AG04449 (cell line): ENCODE measurements at regions not wholly inside any gene's neighbourhood (a gene's known extent, or its start where the extent isn't known, plus 50 kb on each side); places are given as distances from the start of the nearest gene placed in this dataset.

Experiments
- CTCF ChIA-PET: fragments of 350-600 bp; formaldehyde crosslinking; extraction: SDS; loops from one replicate; lab custom pipeline; 2021; ENCODE audit warnings: antibody characterized with exemption; lab: Yijun Ruan, JAX
- POLR2A ChIA-PET: fragments of 400-600, 350-600 bp; formaldehyde crosslinking; extraction: SDS; loops from one replicate; lab custom pipeline; 2020; ENCODE audit warnings: antibody characterized with exemption, inconsistent platforms; lab: Yijun Ruan, JAX
- DNase-seq: peaks from one replicate; pipeline ENCODE4 v3.0.0-alpha.2; 2010; ENCODE audit warnings: low read depth, low spot score
- H3K4me3 ChIP-seq: 2 replicates; pipeline ENCODE4 v1.5.1; 2011; ENCODE audit warnings: low read depth, mild to moderate bottlenecking, control low read depth, low read length
- TF ChIP-seq, protein P1 (sequence below): IDR thresholded peaks from one replicate; pipeline ENCODE4 v1.5.1; 2011; ENCODE audit warnings: mild to moderate bottlenecking, moderate library complexity, low read length, control low read depth, inconsistent platforms; ENCODE audit not compliant: insufficient read depth; ENCODE audit errors: missing control alignments

DNA sequence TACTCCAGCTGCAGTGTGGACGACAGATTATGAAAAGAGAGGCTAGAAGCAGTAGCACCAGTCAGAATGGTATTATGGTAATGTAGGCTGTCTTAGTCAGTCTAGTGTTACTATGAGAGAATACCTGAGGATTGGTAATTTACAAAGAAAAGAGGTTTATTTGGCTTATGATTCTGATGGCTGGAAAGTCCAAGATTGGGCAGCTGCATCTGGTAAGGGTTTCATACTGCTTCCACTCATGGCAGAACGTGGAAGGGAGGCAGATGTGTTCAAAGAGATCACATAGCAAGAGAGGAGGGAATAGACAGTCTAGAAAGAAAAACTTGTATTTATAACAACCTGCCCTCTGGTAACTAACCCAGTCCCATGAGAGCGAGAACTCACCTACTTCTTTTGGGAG is 77.3 kb upstream of the NAV2 start:
- DNase-seq: no peak
- POLR2A ChIA-PET: no interaction called here
- CTCF ChIA-PET: no interaction called here
- no peak overlapping the region for H3K4me3 ChIP-seq
- TF ChIP-seq, protein P1, sequence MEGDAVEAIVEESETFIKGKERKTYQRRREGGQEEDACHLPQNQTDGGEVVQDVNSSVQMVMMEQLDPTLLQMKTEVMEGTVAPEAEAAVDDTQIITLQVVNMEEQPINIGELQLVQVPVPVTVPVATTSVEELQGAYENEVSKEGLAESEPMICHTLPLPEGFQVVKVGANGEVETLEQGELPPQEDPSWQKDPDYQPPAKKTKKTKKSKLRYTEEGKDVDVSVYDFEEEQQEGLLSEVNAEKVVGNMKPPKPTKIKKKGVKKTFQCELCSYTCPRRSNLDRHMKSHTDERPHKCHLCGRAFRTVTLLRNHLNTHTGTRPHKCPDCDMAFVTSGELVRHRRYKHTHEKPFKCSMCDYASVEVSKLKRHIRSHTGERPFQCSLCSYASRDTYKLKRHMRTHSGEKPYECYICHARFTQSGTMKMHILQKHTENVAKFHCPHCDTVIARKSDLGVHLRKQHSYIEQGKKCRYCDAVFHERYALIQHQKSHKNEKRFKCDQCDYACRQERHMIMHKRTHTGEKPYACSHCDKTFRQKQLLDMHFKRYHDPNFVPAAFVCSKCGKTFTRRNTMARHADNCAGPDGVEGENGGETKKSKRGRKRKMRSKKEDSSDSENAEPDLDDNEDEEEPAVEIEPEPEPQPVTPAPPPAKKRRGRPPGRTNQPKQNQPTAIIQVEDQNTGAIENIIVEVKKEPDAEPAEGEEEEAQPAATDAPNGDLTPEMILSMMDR: no peak

DNA sequence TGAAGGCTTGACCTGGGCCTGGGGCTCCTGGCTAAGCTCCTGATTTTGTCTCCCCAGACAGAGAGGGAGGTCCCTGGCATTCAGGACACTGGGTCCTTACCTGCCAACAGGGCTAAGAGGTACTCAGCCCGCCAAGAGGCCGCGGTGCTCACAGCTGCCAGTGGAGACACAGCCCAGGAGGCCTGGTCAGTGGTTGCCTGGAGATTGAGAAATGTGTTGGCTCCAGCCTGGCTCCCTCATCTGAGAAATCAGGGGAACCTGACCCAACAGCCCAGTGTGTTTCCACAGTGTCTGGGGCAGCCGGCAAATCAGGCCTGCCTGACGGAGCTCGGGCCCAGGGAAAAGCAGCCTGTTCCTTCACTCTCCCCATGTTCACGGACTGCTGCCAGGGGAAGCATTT is 79.4 kb upstream of the NAV2 start:
- TF ChIP-seq, protein P1: no peak
- no peak for DNase-seq
- ChIA-PET POLR2A (no interaction called here), CTCF (interaction anchor here (0.8 to 3.2 kb wide), 6 partner anchors 9 to 96 kb away, joined by 3 to 14 read pairs (median 4); no protein-coding TSS in a partner anchor)
- H3K4me3 ChIP-seq: no peak overlapping the region

DNA sequence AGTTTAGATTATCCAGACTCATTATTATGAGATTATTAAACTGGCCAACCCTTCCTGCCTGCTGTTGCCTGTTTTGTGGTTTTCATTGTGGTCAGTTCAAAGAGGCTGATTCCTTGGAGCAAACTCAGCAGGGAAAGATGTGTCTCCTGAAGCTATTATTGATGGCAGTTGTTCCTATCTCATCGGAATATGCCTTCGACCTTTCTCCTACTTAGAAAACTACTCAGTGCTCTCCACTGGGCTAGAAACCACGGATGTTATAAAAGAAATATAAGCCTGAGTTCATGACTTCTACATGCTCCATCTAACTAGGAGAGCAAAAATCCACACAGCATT is 80.2 kb upstream of the NAV2 start:
- H3K4me3 ChIP-seq: no peak overlapping the region; the same call in 1 of the 2 replicates
- ChIA-PET CTCF (interaction anchor here (0.8 to 3.2 kb wide), 7 partner anchors 10 to 103 kb away, joined by 3 to 14 read pairs (median 4); no protein-coding TSS in a partner anchor), POLR2A (interaction anchor here (1.1 kb wide), 1 partner anchor 265 kb away, joined by 3 read pairs; no protein-coding TSS in a partner anchor)
- DNase-seq: no peak
- TF ChIP-seq, protein P1: no peak

DNA sequence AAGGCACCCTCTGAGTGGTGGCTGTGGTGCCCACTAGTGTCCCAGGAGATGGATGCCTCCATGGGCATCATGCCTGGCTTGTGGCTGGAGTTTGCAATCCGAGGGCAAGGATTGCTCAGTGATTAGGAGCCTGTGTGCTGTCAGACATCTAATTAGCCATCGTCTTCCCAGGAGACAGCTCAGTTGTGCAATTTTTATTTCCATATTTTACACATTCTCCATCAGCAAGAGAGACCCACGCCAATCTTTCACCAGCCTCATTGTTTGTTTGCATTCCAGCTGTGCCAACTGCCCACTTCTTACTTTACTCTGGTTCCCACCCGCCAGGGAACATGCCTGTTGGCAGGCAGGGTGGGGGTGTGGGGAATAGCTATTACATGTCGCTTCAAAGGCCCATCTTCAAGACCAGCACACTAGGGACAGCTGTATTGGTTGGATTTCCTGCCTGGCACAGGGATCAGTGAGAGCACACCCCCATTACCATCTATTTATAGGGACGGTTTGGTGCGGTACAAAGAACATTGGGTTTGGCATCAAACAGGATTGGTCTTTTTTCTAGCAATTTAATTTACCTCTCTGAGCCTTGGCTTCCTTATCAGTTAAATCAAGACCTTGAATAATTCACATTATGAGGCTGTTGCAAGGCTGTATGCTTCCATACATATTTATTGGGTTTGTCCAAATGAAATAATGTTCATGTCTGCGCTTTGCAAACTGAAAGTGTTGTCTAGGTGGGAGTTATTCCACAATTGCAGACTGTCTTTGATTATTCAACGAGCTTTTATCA is 80.7 kb upstream of the NAV2 start:
- POLR2A ChIA-PET: interaction anchor here (1.1 kb wide), 1 partner anchor 264 kb away, joined by 3 read pairs; no protein-coding TSS in a partner anchor
- TF ChIP-seq, protein P1: no peak
- CTCF ChIA-PET: interaction anchor here (1.0 to 3.2 kb wide), 5 partner anchors 10 to 104 kb away, joined by 3 to 14 read pairs (median 5); no protein-coding TSS in a partner anchor
- no peak for DNase-seq
- no peak overlapping the region for H3K4me3 ChIP-seq

DNA sequence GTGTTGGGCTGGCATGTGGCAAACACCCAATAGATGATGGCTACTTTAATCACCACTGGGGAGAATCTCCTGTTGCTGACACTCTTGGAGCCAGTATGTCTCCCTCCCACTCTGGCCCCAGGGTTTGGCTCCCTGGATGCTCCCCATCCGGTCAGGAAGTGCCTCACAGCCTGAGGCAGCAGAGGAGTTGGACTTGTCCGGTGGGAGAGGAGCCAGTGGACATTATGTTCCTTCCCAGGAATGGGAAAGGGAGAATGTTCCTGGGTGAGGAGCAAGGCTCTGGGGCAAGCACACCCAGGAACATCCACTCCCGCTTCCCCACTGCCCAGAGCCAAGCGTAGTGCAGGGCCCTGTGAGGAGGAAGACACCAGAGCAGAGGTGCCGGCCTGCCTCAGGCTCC is 84.6 kb upstream of the NAV2 start:
- POLR2A ChIA-PET: no interaction called here
- TF ChIP-seq, protein P1: no peak

DNA sequence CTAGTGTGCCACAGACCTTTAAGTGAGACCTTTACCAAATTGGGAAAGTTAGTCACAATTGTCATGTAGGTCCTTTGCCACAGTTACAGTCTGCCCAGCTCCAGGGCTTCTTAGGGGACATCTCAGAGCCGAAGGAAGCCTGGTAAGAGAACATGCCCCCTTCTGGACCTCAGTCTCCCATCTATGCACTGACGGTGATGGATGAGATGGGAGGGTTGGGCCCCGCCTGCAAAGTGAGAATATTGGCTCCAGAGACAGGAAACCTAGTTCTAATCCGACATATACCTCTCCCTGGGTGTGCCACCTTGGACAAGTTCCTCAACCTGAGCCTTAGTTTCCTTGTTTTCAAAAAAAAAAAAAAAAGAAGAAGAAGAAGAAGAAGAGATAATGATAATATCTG is 85.1 kb upstream of the NAV2 start:
- TF ChIP-seq, protein P1: no peak
- DNase-seq: no peak
- ChIA-PET POLR2A (no interaction called here), CTCF (interaction anchor here (1.1 kb wide), 1 partner anchor 9 kb away, joined by 4 read pairs; no protein-coding TSS in a partner anchor)
- no peak overlapping the region for H3K4me3 ChIP-seq

More for the DNA sequence above, 84.6 kb upstream of the NAV2 start:
- H3K4me3 ChIP-seq: no peak overlapping the region
- CTCF ChIA-PET: no interaction called here
- no peak for DNase-seq
